OCI-M1 (cell line): ENCODE measurements at regions not wholly inside any gene's neighbourhood (a gene's known extent, or its start where the extent isn't known, plus 50 kb on each side); places are given as distances from the start of the nearest gene placed in this dataset.

ENCODE experiments used
- DNase-seq: peaks from one replicate; lab custom pipeline; 2025; lab: John Stamatoyannopoulos, UW

- peak; percentile 48 for DNase-seq
Observed at GRCh38 chrX:50536955-50537354, 66.3 kb upstream of the DGKK start.
